Fibroblast of skin of scalp (primary cell): ENCODE measurements at regions not wholly inside any gene's neighbourhood (a gene's known extent, or its start where the extent isn't known, plus 50 kb on each side); places are given as distances from the start of the nearest gene placed in this dataset.
"Not testable (repeated sequence)": the region's sequence is repeated elsewhere in the genome, so short reads cannot be mapped to it uniquely, and the experiment has no call there.

Source experiments
- DNase-seq: peaks from one replicate; pipeline ENCODE4 v3.0.0-alpha.2; 2013

- DNase-seq = no peak
Measured at GRCh38 chrX:128601706-128602105, 549.5 kb upstream of the ACTRT1 start.

- no peak for DNase-seq
Measured at GRCh38 chrX:128599632-128600031, 547.4 kb upstream of the ACTRT1 start.

DNA sequence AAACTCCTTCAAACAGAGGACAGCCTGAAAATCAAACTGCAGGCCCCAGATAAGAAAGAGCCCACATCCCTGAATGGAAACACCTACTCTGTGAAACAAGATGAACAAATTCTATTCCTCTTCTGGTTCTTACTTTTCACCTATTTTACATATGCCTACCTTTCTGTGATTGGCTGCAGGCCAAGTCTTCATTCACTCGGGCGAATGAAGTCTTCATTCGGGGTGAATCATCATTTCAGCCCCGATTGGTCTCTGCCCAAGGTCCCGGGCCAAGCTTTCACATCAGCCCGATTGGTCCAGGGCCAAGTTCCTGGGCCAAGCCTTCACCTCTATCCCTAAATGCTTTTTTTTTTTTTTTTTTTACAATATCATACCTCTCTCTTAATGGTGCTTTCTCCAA is 529.8 kb upstream of the ACTRT1 start:
- no peak for DNase-seq

DNA sequence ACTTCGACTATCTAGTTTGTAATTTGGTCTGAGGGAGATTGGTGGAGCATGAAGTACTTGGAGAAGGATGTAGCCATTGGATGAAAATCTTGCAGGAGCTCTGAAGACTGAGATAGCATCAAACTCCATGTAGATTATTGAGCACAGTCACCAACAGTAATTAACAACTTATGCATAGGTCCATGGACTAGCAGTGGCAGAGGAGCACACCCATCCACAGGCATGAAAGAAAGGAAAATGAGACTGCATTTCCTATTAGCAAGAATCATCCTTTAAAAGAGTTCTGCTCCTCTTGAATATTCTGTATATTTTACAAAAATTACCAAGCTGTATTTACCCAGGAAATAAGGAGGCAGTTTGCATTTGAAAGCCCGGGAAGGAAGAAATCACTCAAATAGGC is 529.4 kb upstream of the ACTRT1 start:
- DNase-seq = no peak

- no peak for DNase-seq
Measured at GRCh38 chrX:128543114-128543513, 490.9 kb upstream of the ACTRT1 start.

GRCh38 chrX:128518508-128518907 is 466.3 kb upstream of the ACTRT1 start:
- peak; percentile 22 for DNase-seq

DNA sequence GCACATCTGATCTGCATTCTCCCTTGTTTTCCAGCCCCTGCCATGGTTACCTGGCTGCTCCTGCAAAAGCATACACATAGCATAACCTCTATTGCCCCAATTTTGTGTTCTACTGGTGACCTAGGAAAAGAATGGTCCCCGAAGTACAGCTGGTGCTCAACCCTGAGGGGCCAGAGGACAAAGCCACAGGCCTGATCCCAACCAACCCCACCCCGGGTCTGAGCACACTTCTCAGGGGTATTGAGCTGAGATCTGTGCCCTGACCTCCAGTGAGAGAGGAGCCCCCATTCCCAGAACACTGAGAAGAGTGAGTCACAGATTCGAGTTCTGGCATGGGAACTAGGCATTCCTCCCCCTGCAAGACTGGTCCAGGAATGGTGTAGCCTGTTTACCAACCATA is 465.5 kb upstream of the ACTRT1 start:
- DNase-seq = no peak

GRCh38 chrX:128504496-128504895 is 452.3 kb upstream of the ACTRT1 start:
- DNase-seq = no peak

DNA sequence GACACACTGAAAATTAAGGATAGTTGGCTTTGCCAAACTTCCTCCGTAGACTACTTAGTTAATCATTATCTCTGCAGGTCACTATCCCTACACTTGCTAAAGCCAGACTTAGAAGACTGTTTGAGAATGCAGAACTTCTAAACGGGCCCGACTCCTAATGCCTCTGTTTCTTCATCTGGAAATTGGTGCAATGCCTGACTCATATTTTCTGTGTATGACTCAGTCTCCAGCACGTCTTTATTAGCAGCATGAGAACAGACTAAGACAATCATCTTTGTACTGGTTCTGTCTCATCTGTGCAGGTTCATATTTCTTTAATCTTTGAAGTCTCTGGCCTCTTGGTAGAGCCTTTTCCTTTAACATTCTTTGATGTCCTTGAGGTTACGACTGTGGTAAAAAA is 411.9 kb upstream of the ACTRT1 start:
- peak; percentile 40 for DNase-seq

DNA sequence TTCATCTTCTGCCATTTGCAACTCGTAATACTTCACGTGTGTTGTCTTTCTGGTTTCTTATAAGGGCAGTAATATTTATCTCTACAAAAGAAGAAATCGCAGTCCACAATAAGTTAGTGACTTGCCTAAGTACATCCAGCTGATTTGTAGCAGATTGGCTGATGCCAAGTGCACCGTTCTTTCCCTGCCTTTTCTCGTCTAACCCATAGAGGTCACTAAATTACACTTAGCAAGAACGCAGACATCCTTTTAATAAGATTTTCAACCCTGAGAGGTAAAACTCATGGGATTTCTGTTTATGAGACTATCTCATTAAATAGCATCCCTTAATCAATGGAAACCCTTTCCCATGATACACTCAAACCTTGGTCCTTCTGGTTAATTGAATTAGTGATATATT is 408.6 kb upstream of the ACTRT1 start:
- no peak for DNase-seq

DNA sequence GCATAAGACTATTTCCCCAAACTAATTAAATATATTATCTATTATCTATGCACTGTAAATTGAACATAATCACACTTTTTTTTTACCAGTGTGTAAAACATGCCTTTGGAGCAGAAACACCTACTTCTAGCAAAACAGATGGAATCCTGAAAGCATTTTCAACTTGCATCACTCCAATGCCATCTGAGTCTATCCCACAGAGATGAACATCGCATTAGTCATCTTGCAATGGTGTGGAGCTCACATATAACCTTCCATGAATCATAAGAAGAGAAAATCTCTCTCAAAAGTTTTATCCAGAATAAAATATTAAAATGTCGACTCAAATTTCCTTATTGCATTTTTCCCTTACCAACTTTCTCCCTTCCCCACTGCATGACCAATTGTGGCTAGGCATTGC is 406.7 kb upstream of the ACTRT1 start:
- peak; percentile 81 for DNase-seq

DNA sequence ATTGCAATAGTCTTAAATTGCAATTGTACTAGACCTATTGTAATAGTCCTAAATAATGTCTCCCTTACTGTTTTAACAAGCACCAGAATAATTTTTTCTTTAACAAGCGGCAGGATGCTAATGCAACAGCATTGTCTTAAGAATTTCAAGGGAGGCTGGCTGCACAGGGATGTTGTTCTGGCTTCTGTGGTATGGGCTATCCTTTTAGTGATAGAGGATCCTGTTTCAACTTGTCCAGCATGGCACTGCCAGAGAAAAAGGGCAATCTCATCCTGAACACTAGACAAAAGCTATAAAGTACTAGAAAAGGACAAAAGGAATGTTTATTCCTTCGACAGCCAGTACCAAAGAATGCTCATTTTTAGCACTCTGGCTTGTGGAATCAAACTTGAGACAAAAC is 405.5 kb upstream of the ACTRT1 start:
- DNase-seq = no peak

GRCh38 chrX:128439159-128439558 is 387.0 kb upstream of the ACTRT1 start:
- DNase-seq = no peak

GRCh38 chrX:128438082-128438481 is 385.9 kb upstream of the ACTRT1 start:
- no peak for DNase-seq

GRCh38 chrX:128436397-128437103 is 384.3 kb upstream of the ACTRT1 start:
- DNase-seq = no peak

GRCh38 chrX:128425546-128425945 is 373.3 kb upstream of the ACTRT1 start:
- DNase-seq = no peak

DNA sequence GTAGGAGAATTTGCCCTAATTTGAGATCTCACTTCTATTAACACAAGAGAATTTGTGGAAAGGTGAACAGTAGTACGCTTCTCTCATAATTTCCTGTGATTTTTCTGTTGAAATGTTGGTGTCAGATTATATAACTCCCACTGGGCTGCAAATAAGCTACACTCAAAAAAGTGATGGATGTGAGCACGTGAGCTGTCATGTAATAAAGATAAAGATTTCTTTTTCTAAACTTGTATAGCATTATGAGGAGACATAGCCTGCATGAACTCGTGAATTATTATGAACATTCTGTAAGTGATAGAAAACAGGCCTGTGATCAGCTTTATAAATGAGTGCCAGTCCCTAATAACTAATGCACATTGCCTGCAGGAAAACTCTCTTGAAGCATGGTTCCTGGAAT is 356.6 kb upstream of the ACTRT1 start:
- no peak for DNase-seq

- DNase-seq = peak; percentile 24
Measured at GRCh38 chrX:128396601-128397000, 344.4 kb upstream of the ACTRT1 start.

DNA sequence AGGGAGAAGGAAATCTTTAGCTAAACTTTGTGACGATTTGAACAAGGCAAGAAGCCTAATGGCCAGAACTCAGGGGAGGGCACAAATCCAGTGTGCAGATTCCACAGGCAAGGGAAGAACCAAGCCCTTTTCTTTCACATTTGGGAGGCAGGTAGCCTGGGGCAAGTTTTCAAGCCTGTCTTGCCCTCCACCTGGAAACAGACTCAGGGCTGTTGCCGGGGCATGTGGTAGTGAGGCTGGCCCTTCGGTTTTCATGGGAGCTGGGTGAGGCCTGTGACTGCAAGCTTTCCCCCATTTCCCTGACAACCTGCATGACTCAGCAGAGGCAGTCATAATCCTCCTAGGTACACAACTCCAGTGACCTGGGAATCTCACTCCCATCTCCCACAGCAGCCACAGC is 331.6 kb upstream of the ACTRT1 start:
- DNase-seq = not testable (repeated sequence)

DNA sequence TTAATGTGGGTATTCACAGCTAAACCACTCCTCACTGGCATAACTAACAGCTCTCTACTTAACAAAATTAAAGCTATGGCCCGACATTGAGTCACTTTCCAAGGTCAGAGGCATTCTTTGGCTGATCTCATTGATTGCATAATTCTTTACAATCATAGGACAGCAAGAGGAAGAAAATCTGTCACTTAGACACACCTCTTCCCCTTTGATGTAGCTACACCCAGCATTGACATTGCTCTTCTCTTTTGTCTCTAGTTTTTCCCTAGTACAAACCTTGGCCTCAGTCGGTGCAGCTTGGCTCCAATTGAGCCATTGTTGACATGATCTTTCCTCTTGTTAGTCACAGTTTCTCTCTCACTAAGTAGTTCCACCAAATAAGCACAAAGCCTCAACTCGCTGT is 313.3 kb upstream of the ACTRT1 start:
- no peak for DNase-seq

- DNase-seq = no peak
Measured at GRCh38 chrX:128335671-128336070, 283.5 kb upstream of the ACTRT1 start.

- DNase-seq = no peak
Measured at GRCh38 chrX:128334821-128335220, 282.6 kb upstream of the ACTRT1 start.

DNA sequence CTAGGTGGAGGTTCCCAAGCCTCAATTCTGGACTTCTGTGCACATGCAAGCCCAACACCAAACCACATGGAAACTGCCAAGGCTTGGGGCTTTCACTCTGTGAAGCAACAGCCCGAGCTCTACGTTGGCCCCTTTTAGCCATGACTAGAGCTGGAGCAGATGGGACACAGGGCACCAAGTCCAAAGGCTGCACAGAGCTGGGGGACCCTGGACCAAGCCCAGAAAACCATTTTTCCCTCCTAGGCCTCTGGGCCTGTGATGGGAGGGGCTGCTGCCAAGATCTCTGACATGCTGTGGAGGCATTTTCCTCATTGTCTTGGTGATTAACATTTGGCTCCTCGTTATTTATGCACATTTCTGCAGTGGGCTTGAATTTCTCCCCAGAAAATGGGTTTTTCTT is 258.7 kb upstream of the ACTRT1 start:
- no peak for DNase-seq

GRCh38 chrX:128309311-128309710 is 257.1 kb upstream of the ACTRT1 start:
- DNase-seq = peak; percentile 6

GRCh38 chrX:128294198-128294597 is 242.0 kb upstream of the ACTRT1 start:
- DNase-seq = no peak
